22Rv1 (cell line): ENCODE measurements at regions not wholly inside any gene's neighbourhood (a gene's known extent, or its start where the extent isn't known, plus 50 kb on each side); places are given as distances from the start of the nearest gene placed in this dataset.

Source experiments
- H3K27ac ChIP-seq: fragments of 450-650 bp; 2 replicates; pipeline ENCODE4 v1.5.1; 2017
- CTCF ChIP-seq: fragments of 450-650 bp; IDR thresholded peaks from 2 replicates; pipeline ENCODE4 v1.5.1; 2017; ENCODE audit warnings: mild to moderate bottlenecking
- ZFX ChIP-seq: fragments of 450-650 bp; IDR thresholded peaks from 2 replicates; pipeline ENCODE4 v1.6.1; 2017; ENCODE audit warnings: antibody characterized with exemption, borderline replicate concordance

- no peak overlapping the region for H3K27ac ChIP-seq
- TF ChIP-seq ZFX: no peak
- TF ChIP-seq CTCF: no peak
Observed at GRCh38 chr12:92270521-92270920, 124.9 kb upstream of the BTG1 start.

- no peak overlapping the region for H3K27ac ChIP-seq
- TF ChIP-seq ZFX (no peak), CTCF (no peak)
Observed at GRCh38 chr12:92268946-92269345, 123.3 kb upstream of the BTG1 start.

DNA sequence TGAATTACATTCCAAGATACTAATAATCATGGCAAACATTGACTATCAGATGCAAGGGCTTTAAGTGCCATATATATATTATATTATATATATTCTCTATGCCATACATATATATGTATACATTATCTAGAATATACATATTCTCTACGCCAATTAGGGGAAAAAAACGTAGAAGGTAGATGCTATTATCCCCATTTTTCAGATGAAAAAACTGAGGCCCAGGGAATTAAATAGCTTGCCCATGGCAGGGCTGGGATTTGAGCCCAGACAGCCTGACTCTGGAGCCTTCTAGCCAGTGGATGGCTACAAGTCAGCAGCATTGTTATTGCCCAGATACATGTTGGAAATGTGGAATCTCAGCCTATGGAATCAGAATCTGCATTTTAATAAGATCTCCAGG lies 116.0 kb upstream of the BTG1 start:
- no peak overlapping the region for H3K27ac ChIP-seq
- TF ChIP-seq CTCF (no peak), ZFX (no peak)

DNA sequence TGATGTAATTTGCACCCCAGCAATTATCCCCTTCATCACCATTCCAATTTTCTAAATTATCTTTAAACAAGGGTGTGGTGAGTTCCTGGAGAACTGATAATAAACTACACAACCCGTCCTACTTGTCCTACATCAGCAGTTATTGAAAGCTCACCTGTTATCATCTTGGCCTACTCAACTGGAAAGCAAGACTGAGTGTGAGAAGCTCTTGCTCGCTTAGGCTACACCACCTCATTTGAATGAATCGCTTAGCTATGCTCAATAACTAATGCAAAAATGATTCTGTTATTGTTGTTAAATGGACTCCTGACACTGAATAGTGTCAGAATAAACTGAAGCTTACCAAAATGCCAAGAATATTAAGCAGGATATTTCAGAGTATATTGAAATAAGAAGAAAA lies 115.4 kb upstream of the BTG1 start:
- TF ChIP-seq ZFX: no peak
- no peak for TF ChIP-seq CTCF

DNA sequence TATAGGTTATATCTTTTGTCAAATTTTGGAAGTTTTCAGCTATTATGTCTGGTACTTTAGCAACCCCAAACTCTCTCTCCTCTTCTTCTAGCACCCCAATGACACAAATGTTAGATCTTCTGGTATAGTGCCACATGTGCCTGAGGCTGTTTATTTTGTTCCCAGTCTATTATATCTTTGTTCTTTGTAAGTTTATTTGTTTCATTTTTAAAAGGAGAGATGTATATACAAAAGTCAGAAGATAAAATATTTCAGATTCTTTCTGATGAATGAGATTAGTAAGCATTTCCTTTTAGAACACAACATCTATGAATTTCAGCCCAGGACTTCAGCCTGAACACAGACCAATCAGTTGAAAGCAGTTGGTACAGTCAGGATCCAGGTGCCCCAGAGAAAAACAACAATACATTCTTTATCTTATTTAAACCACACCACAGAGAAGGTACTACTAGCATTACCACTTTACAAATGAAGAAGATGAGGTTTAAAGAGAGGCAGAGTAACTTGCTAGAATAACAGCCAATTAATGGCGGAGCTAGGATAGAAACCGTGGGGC lies 114.1 kb upstream of the BTG1 start:
- TF ChIP-seq ZFX (no peak), CTCF (no peak)

More for the DNA sequence above, 115.4 kb upstream of the BTG1 start:
- no peak overlapping the region for H3K27ac ChIP-seq

DNA sequence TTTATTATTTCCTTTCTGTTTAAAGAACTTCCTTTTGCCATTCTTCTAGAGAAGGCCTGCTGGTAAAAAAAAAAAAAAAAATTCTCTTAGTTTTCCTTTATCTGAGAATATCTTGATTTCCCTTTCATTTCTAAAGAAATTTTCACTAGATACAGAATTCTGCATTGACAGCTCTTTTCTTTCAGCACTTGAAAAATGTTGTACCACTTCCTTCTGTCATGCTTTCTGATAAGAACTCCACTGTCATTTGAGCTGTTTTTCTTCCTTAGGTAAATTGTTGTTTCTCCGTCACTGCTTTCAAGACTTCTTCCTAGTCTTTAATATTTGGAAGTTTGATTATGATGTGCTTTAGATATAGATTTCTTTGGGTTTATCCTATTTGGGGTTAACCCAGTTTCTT lies 113.6 kb upstream of the BTG1 start:
- no peak for TF ChIP-seq CTCF
- no peak for TF ChIP-seq ZFX

More for the DNA sequence above, 114.1 kb upstream of the BTG1 start:
- no peak overlapping the region for H3K27ac ChIP-seq

GRCh38 chr12:92257261-92257660 lies 111.6 kb upstream of the BTG1 start:
- TF ChIP-seq CTCF (no peak), ZFX (no peak)
- H3K27ac ChIP-seq: no peak overlapping the region

More for the DNA sequence above, 113.6 kb upstream of the BTG1 start:
- H3K27ac ChIP-seq: no peak overlapping the region
